ENCODE measurements at regions not wholly inside any gene's neighbourhood (a gene's known extent, or its start where the extent isn't known, plus 50 kb on each side); places are given as distances from the start of the nearest gene placed in this dataset.

- no peak overlapping the region for H3K9ac ChIP-seq (ENCODE audit: extremely low read depth, insufficient read length, low read length)
- H2BK12ac ChIP-seq (ENCODE audit: insufficient read length, low read depth, low read length) = no peak overlapping the region
Observed at GRCh38 chr2:180519276-180519675, 461.1 kb upstream of the UBE2E3 start.

More at GRCh38 chr2:180519276-180519675, 461.1 kb upstream of the UBE2E3 start:
- Histone ChIP-seq H3K79me2 (ENCODE audit: insufficient read depth, low read length) (no peaks in the 10 kb centered on the region), H4K91ac (ENCODE audit: insufficient read length, low read depth, low read length) (no peak overlapping the region), H3K23ac (ENCODE audit: insufficient read length, low read depth, low read length) (no peak overlapping the region), H3K4me2 (ENCODE audit: insufficient read depth, insufficient read length, low read length) (no peak overlapping the region), H2BK15ac (ENCODE audit: low read depth, low read length) (no peak overlapping the region), H2BK120ac (ENCODE audit: low read depth, low read length, poor library complexity, severe bottlenecking) (no peak overlapping the region), H3K18ac (ENCODE audit: insufficient read length, low read depth, low read length) (no peak overlapping the region), H3K27me3 (ENCODE audit: insufficient read depth, low read length) (no peaks in the 10 kb centered on the region), H3K9me3 (ENCODE audit: control insufficient read depth, low read depth, low read length) (no peaks in the 10 kb centered on the region), H3K79me1 (ENCODE audit: insufficient read depth, low read depth, low read length, poor library complexity, severe bottlenecking) (no peaks in the 10 kb centered on the region), H4K20me1 (ENCODE audit: control insufficient read depth, insufficient read depth, insufficient read length) (no peaks in the 10 kb centered on the region), H3K14ac (ENCODE audit: insufficient read depth, low read length) (no peak overlapping the region), H2BK5ac (ENCODE audit: insufficient read length, low read length) (no peak overlapping the region), H4K8ac (replicated peaks; ENCODE audit: insufficient read length, low read depth, low read length) (no peak overlapping the region), H3K56ac (ENCODE audit: insufficient read length, low read depth, low read length) (no peak overlapping the region), H2BK20ac (ENCODE audit: low read depth, low read length, poor library complexity, severe bottlenecking) (no peak overlapping the region), H2AFZ (ENCODE audit: low read length) (no peak overlapping the region), H3T11ph (ENCODE audit: low read length) (no peak overlapping the region), H4K5ac (ENCODE audit: insufficient read length, low read depth, low read length) (no peak overlapping the region), H3K4me1 (ENCODE audit: insufficient read depth, low read length) (no peaks in the 10 kb centered on the region), H3K27ac (ENCODE audit: insufficient read length, low read depth, low read length) (no peak overlapping the region), H3K23me2 (ENCODE audit: insufficient read length, low read depth, low read length, poor library complexity, severe bottlenecking) (no peaks in the 10 kb centered on the region), H3K4ac (ENCODE audit: low read depth, low read length) (no peak overlapping the region), H2AK5ac (ENCODE audit: insufficient read length, low read length) (no peak overlapping the region)
- peaks cover 0 to 3% (median 0%) of the 10 kb centered on the region in 3 experiments; a peak in 1 of 7 replicates for H3K36me3 Mint-ChIP-seq (ENCODE audit: insufficient read depth in 1 of 3, low read depth in 3 of 3)
- H3K27me3 Mint-ChIP-seq (ENCODE audit: low read depth) = no peaks in the 10 kb centered on the region
- H3K9me3 Mint-ChIP-seq = no peaks in the 10 kb centered on the region; a peak in 1 of 5 replicates
- no peak for DNase-seq
- H3K4me3 Mint-ChIP-seq = no peak overlapping the region
- H3K27ac Mint-ChIP-seq = no peak overlapping the region
- peaks cover 14 to 18% of the 10 kb centered on the region in 2 experiments for H3K4me1 Mint-ChIP-seq
- TF ChIP-seq CTCF (conservative IDR thresholded peaks at IDR 0.05) = no peak

All from H9 (cell line).